NCI-H1436 treated with DMSO at 0.1 percent for 48 hours (cell line): ENCODE measurements at regions not wholly inside any gene's neighbourhood (a gene's known extent, or its start where the extent isn't known, plus 50 kb on each side); places are given as distances from the start of the nearest gene placed in this dataset.

ENCODE experiments used
- DNase-seq: peaks from one replicate; lab custom pipeline; 2025; lab: John Stamatoyannopoulos, UW

DNA sequence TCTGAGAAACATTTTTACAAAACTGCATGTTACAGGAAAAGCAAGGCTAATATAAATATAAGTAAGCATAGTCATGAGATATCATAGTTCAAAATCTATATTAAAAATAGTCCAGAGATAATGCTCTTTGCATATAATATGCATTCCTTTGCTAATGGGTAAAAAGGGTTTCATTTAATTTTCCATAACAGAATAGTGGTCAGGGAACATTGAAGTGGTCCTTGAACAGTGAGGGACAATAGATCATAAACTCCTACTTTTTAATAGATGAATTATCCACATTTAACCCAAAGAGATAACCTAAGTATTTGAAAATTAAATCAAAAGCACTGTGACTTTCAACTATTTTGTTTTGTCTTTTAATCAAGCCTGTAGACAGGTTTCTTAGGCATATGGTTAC is 243.1 kb upstream of the ADGRB3 start:
- no peak for DNase-seq

DNA sequence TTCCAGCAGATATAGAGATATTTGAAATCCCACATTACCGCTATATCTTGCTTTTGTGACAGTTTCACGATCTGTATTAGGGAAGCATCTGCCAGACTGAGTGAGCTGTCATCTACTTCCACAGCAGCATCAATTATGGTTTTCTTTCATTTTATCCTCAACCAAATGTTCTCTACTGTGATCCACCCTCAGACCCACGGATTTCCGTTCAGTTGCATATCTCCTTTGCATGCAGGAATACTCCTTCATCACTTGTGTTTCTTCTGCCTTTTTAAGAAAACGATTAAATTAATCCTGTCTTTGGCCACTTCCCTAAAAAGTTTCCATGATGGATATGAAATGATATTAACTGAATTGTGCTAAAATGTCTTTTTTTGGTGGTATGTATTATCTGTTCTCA is 262.1 kb upstream of the ADGRB3 start:
- no peak for DNase-seq

- no peak for DNase-seq
Measured at GRCh38 chr6:68368845-68369244, 266.2 kb upstream of the ADGRB3 start.

DNA sequence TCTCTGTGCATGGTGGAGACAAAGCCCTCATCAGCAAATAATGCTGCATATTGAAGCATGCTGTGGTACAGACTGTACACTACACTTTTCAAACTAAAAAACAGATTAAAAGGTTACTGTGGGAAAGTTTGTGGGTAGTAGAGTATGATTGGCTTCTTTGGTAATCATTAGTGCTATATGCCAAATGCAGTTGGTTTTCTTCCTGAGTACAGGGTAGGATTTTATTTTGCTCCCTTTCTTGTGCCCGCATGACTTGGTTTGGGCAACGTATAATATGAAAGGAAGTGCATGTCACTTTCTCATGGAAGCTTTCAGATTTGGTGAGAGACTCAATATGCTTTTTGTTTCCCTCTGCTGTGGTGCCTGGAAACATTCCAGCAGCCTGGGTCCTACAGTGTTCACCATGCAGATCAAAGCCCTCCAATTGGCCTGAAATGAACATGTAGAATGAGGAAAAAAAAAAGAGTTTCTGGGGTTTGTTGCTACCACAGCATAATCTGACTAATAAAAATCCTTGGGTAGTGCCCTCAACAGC is 270.7 kb upstream of the ADGRB3 start:
- no peak for DNase-seq

GRCh38 chr6:68343901-68344300 is 291.2 kb upstream of the ADGRB3 start:
- peak; percentile 12 for DNase-seq

DNA sequence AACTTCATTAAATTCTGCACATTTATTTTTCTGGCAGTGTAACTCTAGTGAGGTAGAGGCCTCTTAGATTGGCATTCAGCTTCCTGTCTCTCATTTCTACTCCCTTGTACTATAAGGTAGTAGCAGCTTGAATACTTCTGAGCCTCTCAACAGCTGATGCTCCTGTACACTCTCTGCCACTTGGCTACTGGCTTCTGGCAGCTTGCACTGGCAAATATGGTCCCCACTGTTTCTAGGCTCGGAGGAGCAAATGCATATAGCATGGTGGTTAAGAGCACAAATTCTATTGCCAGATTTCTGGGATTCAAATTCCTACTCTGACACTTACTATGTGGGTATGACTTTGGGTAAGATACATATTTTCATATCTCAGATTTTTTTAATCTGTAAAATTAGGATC is 292.8 kb upstream of the ADGRB3 start:
- no peak for DNase-seq

DNA sequence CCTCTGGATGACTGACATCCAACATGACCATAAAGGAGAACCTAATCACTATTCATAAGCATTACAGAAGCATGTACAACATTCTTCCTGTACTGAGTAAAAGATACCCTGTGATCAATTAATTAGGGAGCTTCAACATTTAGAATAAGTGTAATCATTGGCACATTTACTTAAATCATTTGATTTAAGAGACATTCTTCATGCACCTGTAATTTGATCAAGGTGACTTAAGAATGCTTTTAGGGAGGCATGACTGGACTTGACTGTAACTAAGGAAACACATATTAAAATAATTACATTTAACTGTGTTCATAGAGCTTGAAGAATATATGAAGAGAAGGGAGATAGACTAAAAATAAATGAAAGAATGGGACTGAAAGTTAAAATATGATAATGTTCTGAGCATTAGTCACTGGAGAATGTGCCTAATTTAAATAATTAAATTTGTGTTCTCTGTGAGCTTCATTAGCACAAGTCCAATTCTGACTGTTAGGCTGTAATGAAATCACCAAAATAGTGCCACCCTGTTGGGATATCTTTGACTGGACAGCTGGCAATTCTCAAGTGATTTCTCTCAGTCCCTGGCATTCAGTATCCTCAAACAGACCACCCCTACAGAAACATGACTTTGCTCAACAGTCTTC is 295.5 kb upstream of the ADGRB3 start:
- no peak for DNase-seq

- no peak for DNase-seq
Measured at GRCh38 chr6:68333442-68333841, 301.6 kb upstream of the ADGRB3 start.

DNA sequence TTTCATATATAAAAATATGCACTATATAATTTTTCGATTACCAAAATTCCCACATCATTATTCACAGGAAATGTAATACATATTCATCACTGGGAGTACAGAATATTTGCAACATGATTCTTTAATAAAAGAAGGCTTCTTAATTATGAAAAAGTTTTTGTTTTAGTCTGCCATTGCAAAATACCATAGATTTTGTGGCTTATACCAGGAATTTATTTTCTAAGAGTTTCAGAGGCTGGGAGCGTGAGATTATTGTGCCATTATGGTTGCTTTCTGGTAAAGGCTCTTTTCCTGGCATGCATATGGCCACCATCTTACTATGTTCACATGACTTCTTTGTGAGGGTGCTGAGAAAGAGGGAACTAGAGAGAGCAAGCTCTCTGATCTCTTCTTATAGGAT is 306.9 kb upstream of the ADGRB3 start:
- no peak for DNase-seq

DNA sequence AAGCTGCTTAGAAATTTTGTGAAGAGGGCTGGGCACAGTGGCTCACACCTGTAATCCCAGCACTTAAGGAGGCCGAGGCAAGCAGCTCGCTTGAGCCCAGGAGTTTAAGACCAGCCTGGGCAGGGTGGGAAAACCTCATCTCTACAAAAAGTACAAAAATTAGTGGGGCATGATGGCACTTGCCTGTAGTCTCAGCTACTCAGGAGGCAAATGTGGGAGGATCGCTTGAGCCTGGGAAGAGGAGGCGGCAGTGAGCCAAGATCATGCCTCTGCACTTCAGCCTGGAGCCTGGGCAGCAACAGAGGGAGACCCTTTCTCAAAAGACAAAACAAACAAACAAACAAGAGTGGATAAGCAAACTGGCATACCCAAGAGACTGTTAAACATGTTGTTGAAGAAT is 308.3 kb upstream of the ADGRB3 start:
- DNase-seq = no peak

DNA sequence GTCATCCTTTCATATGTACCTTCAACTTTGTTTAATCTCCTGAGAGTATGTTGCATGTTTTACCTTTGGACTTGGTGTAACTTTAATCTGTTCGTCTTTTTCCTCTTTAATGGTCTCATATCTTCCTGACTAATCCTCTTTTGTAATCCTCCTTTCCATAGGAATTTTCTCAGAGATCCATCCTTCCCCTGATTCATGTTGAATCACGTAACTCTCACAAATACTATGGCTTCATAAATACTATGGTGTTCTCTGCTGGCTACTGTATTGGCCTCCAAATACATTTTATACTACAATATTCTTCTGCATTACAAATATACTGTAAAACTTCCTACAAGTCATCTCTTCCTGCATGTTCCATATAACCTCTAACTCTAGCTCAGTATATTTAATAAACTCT is 317.7 kb upstream of the ADGRB3 start:
- no peak for DNase-seq

DNA sequence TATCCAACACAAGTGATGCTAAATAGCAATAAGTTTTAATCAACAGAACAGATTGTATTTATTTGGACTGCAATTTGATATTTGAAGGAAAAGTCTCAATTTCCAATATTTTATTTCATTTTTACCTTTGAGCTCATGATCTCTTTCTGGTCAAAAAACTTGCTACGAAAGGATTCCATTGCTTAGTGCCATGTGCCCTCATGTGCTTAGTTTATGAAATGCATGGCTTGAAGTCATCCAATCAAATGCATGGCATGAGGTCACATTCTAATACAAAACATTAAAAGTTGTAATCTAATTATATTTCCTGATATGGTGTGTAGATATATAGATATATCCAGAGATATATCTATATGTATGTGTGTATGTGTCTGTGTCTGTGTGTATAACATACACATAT is 321.2 kb upstream of the ADGRB3 start:
- DNase-seq = no peak

DNA sequence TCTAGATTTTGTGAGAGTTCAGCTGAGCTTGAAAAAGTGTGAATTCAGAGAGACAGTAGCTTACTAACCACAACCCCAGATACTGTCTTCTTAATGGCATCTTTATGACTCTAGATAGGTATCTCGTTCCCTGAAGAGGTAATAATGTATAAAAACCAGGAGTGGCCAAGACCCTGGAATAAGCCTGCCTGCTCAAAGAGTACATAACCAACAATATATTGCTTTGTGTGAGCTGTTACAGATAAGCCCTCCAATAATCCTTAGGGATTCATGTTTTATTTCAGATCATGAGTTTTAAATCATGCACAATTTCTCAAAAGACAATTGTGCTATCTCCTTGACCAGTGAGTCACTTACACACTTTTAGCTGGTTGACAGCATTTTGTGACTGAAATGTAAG is 327.8 kb upstream of the ADGRB3 start:
- DNase-seq = no peak

- DNase-seq = no peak
Measured at GRCh38 chr6:68296126-68296525, 339.0 kb upstream of the ADGRB3 start.

DNA sequence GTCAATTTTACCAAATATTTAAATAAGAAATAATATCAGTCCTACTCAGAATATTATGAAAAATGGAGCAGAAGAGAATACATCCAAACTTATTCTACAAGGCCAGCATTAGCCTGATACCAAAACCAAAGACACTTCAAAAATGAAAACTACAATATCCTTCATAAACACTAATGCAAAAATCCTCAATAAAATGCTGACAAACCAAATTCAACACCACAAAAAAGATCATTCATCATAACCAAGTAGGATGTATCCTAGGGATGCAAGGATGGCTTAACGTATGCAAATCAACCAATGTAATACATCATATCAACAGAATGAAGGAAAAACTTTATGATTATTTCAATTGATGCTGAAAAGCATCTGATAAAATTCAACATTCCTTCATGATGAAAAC is 352.4 kb upstream of the ADGRB3 start:
- no peak for DNase-seq

GRCh38 chr6:68279793-68280557 is 355.1 kb upstream of the ADGRB3 start:
- no peak for DNase-seq

DNA sequence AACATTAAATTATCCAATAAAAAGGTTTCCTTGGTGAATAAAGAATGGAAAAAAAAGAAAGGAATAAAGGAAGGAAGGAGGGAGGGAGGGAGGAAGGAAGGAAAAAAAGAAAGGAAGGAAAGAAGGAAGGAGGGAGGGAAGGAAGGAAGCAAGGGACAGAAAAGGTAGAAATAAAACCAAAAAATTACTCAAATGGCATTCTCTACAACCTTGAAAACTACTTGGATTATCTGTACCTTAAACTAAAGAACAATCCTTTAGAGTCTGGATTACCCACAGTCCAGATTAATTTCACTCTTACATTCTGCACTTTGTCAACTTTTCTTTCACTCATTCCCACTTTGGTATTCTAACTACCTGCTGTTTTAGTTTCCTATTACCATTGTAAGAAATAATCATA is 361.8 kb upstream of the ADGRB3 start:
- no peak for DNase-seq

DNA sequence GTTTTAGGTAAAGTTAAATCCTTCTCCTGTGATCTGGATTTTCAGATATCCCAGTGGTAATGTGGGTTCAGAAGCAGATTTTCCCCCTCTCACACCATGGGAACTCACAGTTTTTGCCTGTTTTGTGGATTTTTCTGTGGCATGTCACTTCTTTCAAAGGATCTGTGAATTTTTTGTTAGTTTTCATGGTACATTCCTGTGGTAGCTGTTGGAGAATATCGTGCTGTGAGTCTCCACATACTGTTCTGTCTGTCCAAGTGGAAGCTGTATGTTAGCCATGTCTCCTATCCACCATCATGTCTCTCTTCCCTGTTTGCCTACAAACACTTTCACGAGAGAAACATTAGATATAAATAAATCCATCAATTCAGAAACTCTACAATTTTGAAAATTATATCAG is 378.7 kb upstream of the ADGRB3 start:
- DNase-seq = no peak

DNA sequence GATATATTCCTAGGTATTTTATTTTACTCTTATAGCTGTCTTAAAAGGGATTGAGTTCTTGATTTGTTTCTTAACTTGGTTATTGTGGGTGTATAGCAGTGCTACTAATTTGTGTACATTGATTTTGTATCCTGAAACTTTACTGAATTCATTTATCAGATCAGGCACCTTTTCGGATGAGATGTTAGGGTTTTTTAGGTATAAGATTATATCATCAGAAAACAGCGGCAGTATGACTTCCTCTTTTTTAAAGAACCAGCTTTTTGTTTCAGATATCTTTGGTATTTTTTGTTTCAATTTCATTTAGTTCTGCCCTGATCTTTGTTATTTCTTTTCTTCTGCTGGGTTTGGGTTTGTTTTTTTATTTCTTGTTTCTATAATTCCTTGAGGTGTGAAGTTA is 382.4 kb upstream of the ADGRB3 start:
- no peak for DNase-seq

DNA sequence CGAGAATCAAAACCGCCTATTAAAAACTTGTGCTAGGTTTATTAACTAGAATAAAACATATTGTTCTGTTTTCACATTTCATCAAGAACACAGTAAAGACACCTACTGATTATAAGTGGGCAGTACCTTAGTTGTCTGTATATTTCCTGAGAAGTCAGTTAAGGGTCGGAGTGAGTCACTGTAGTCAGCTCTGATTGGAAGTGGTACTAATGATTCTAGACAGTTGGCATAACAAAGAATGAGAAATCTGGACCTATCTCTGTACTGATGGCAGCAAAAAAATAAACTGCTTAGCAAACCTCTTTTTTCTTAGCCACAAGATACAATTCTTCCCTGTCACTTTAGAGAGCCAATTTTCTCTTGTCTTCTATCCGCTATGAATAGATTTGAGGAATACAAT is 387.3 kb upstream of the ADGRB3 start:
- DNase-seq = no peak

GRCh38 chr6:68240726-68241125 is 394.4 kb upstream of the ADGRB3 start:
- no peak for DNase-seq

DNA sequence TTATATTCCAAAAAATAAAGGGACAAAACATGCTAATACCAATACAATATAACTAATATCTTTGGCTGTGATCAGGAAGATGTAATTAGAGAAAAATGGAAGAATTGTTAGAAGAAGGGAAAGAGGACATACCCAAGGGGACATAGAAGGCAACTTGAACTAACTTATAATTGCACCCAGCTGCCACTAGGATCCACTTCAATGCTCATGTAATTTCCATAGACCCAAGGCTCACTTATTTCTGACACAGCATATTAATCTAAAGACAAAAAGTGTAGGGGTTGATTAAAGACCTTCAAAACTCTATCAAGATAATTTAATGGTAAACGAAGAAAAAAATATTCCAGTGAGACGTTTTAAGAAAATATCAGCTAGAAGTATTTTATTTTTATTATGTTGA is 396.0 kb upstream of the ADGRB3 start:
- no peak for DNase-seq

GRCh38 chr6:68238097-68238601 is 396.9 kb upstream of the ADGRB3 start:
- no peak for DNase-seq

DNA sequence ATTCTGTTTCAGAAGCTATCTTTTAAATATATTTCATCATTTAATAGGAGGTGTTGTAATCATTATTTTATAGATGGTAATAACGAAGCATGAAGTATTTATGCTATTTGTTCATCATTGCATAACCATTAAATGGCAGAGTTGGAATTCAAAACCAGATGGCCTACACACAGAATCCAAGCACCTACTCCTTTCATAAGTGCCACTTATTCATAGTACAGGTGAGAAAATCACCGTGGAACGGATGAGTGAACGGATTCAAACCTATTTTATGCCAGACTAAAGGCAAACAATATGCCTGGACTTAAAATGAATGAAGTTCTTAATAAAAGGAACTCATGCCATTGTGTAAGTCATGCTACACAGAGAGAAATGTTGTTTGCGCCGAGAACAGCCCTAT is 397.9 kb upstream of the ADGRB3 start:
- DNase-seq = no peak
